GM23338 (cell line): ENCODE measurements at regions not wholly inside any gene's neighbourhood (a gene's known extent, or its start where the extent isn't known, plus 50 kb on each side); places are given as distances from the start of the nearest gene placed in this dataset.

ENCODE experiments used
- ATAC-seq: fragments of 200-7000 bp; cut with Tn5 transposase; 3 replicates; pipeline ENCODE4 v1.9.1; 2020
- DNase-seq: peaks from one replicate; pipeline ENCODE4 v3.0.0-alpha.2; 2015; ENCODE audit warnings: low spot score
- H2AFZ ChIP-seq: fragments of 200-600 bp; sonication (generic); 2 replicates; pipeline ENCODE4 v1.8.0; 2016; ENCODE audit warnings: antibody characterized with exemption, mild to moderate bottlenecking, moderate library complexity
- H3F3A ChIP-seq: fragments of 200-600 bp; sonication (generic); replicated peaks from 2 replicates; pipeline ENCODE4 v1.8.0; 2017; ENCODE audit warnings: antibody characterized with exemption, mixed run types, low read depth
- H3K27ac ChIP-seq: fragments of 200-600 bp; sonication (generic); 2 replicates; pipeline ENCODE4 v1.6.1; 2016; ENCODE audit warnings: low read depth
- H3K27me3 ChIP-seq: fragments of 200-600 bp; sonication (generic); 2 replicates; pipeline ENCODE4 v1.8.0; 2016; ENCODE audit warnings: mild to moderate bottlenecking, mixed run types, moderate library complexity; ENCODE audit not compliant: insufficient read depth
- H3K36me3 ChIP-seq: fragments of 200-600 bp; sonication (generic); 2 replicates; pipeline ENCODE4 v1.8.0; 2016; ENCODE audit warnings: mild to moderate bottlenecking; ENCODE audit not compliant: insufficient read depth
- H3K4me1 ChIP-seq: fragments of 200-600 bp; sonication (generic); 2 replicates; pipeline ENCODE4 v1.8.0; 2016; ENCODE audit warnings: mild to moderate bottlenecking, moderate library complexity; ENCODE audit not compliant: insufficient read depth
- H3K4me2 ChIP-seq: fragments of 200-600 bp; sonication (generic); 2 replicates; pipeline ENCODE4 v1.7.1; 2017; ENCODE audit warnings: mixed run types
- H3K4me3 ChIP-seq: fragments of 200-600 bp; sonication (generic); 2 replicates; pipeline ENCODE4 v1.6.1; 2016; ENCODE audit warnings: mixed run types
- H3K79me2 ChIP-seq: fragments of 200-600 bp; sonication (generic); replicated peaks from 2 replicates; pipeline ENCODE4 v1.8.0; 2017; ENCODE audit warnings: mild to moderate bottlenecking; ENCODE audit not compliant: insufficient read depth
- H3K9me2 ChIP-seq: fragments of 200-600 bp; sonication (generic); 2 replicates; pipeline ENCODE4 v1.8.0; 2017; ENCODE audit not compliant: insufficient read depth
- H4K20me1 ChIP-seq: fragments of 200-600 bp; sonication (generic); replicated peaks from 2 replicates; pipeline ENCODE4 v1.8.0; 2017; ENCODE audit warnings: mild to moderate bottlenecking; ENCODE audit not compliant: insufficient read depth
- H3K27ac Mint-ChIP-seq: 2 replicates; pipeline ENCODE4 v1.8.0; 2020; ENCODE audit warnings: inconsistent platforms, mild to moderate bottlenecking, moderate library complexity, mixed read lengths
- H3K27me3 Mint-ChIP-seq: 3 replicates; pipeline ENCODE4 v1.8.0; 2022; ENCODE audit warnings: low read depth, mild to moderate bottlenecking, moderate library complexity, mixed read lengths, inconsistent platforms; ENCODE audit not compliant: insufficient read depth, poor library complexity
- H3K36me3 Mint-ChIP-seq: 3 replicates; pipeline ENCODE4 v1.8.0; 2021; ENCODE audit warnings: low read depth, mild to moderate bottlenecking, inconsistent platforms, moderate library complexity, mixed read lengths
- H3K4me1 Mint-ChIP-seq: 3 replicates; pipeline ENCODE4 v1.8.0; 2020; ENCODE audit warnings: mild to moderate bottlenecking, inconsistent platforms, mixed read lengths
- H3K4me3 Mint-ChIP-seq: 3 replicates; pipeline ENCODE4 v1.8.0; 2021; ENCODE audit warnings: moderate library complexity, mild to moderate bottlenecking, inconsistent platforms, mixed read lengths
- H3K9me3 Mint-ChIP-seq: 3 replicates; pipeline ENCODE4 v1.8.0; 2020; ENCODE audit warnings: moderate library complexity, mild to moderate bottlenecking, inconsistent platforms, mixed read lengths
- EZH2 ChIP-seq: fragments of 200-600 bp; sonication (generic); IDR thresholded peaks from one replicate; pipeline ENCODE4 v1.8.0; 2017; ENCODE audit warnings: antibody characterized with exemption, mild to moderate bottlenecking, low read depth; ENCODE audit not compliant: unreplicated experiment
- JUNB ChIP-seq: IDR thresholded peaks from one replicate; pipeline ENCODE4 v1.6.1; 2016; ENCODE audit warnings: antibody characterized with exemption; ENCODE audit not compliant: unreplicated experiment
- TF ChIP-seq, protein P1 (sequence below): IDR thresholded peaks from one replicate; pipeline ENCODE4 v1.6.1; 2018; ENCODE audit warnings: antibody characterized with exemption; ENCODE audit not compliant: unreplicated experiment
- TF ChIP-seq, protein P2 (sequence below), 2 experiments: fragments of 200-600 bp in 1 of 2; sonication (generic) in 1 of 2; conservative IDR thresholded peaks; 2 replicates each; pipeline versions ENCODE4 v1.5.1 to v1.6.1; 2016 to 2017; ENCODE audit warnings: antibody characterized with exemption in 2 of 2, low read depth in 2 of 2, mild to moderate bottlenecking in 2 of 2, moderate library complexity in 1 of 2
- TF ChIP-seq, protein P3 (sequence below): IDR thresholded peaks from 2 replicates; pipeline ENCODE4 v1.6.1; 2016; ENCODE audit warnings: antibody characterized with exemption
- TF ChIP-seq, protein P4 (sequence below): fragments of 250-450 bp; sonication (Bioruptor Pico); IDR thresholded peaks from 2 replicates; pipeline ENCODE4 v1.5.0; 2020; ENCODE audit warnings: mild to moderate bottlenecking, moderate library complexity

DNA sequence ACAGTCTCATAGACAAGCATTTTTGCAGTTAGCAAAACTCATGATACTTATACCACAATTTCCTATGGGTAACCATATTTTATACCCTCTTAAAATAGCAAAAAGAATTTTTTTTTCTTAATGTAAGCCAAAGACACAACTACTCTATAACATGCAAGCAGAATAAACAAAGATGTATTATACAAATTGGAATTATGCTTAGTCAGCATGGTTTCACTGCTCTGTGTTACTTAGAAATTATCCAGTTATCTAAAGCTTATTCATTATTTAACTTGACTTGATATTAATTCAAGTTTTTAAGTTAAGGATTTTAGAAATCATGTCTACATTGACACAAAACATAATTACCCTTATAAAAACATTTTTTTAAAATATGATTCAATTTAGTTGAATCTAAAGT is 449.8 kb upstream of the CDH2 start:
- H3K36me3 Mint-ChIP-seq: no peaks in the 10 kb centered on the region
- no peak for ATAC-seq
- H3K9me2 ChIP-seq: no peaks in the 10 kb centered on the region
- H3K9me3 Mint-ChIP-seq: no peaks in the 10 kb centered on the region
- no peak overlapping the region for H3K4me3 ChIP-seq
- H3K27me3 Mint-ChIP-seq: no peaks in the 10 kb centered on the region
- TF ChIP-seq EZH2: no peak
- TF ChIP-seq, protein P1, sequence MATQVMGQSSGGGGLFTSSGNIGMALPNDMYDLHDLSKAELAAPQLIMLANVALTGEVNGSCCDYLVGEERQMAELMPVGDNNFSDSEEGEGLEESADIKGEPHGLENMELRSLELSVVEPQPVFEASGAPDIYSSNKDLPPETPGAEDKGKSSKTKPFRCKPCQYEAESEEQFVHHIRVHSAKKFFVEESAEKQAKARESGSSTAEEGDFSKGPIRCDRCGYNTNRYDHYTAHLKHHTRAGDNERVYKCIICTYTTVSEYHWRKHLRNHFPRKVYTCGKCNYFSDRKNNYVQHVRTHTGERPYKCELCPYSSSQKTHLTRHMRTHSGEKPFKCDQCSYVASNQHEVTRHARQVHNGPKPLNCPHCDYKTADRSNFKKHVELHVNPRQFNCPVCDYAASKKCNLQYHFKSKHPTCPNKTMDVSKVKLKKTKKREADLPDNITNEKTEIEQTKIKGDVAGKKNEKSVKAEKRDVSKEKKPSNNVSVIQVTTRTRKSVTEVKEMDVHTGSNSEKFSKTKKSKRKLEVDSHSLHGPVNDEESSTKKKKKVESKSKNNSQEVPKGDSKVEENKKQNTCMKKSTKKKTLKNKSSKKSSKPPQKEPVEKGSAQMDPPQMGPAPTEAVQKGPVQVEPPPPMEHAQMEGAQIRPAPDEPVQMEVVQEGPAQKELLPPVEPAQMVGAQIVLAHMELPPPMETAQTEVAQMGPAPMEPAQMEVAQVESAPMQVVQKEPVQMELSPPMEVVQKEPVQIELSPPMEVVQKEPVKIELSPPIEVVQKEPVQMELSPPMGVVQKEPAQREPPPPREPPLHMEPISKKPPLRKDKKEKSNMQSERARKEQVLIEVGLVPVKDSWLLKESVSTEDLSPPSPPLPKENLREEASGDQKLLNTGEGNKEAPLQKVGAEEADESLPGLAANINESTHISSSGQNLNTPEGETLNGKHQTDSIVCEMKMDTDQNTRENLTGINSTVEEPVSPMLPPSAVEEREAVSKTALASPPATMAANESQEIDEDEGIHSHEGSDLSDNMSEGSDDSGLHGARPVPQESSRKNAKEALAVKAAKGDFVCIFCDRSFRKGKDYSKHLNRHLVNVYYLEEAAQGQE: no peak
- TF ChIP-seq, protein P2, sequence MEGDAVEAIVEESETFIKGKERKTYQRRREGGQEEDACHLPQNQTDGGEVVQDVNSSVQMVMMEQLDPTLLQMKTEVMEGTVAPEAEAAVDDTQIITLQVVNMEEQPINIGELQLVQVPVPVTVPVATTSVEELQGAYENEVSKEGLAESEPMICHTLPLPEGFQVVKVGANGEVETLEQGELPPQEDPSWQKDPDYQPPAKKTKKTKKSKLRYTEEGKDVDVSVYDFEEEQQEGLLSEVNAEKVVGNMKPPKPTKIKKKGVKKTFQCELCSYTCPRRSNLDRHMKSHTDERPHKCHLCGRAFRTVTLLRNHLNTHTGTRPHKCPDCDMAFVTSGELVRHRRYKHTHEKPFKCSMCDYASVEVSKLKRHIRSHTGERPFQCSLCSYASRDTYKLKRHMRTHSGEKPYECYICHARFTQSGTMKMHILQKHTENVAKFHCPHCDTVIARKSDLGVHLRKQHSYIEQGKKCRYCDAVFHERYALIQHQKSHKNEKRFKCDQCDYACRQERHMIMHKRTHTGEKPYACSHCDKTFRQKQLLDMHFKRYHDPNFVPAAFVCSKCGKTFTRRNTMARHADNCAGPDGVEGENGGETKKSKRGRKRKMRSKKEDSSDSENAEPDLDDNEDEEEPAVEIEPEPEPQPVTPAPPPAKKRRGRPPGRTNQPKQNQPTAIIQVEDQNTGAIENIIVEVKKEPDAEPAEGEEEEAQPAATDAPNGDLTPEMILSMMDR (conservative IDR thresholded peaks at IDR 0.05; ENCODE audit: low read depth in 2 of 2): no peak
- TF ChIP-seq JUNB: no peak
- TF ChIP-seq, protein P3, sequence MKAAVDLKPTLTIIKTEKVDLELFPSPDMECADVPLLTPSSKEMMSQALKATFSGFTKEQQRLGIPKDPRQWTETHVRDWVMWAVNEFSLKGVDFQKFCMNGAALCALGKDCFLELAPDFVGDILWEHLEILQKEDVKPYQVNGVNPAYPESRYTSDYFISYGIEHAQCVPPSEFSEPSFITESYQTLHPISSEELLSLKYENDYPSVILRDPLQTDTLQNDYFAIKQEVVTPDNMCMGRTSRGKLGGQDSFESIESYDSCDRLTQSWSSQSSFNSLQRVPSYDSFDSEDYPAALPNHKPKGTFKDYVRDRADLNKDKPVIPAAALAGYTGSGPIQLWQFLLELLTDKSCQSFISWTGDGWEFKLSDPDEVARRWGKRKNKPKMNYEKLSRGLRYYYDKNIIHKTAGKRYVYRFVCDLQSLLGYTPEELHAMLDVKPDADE: no peak
- TF ChIP-seq, protein P4, sequence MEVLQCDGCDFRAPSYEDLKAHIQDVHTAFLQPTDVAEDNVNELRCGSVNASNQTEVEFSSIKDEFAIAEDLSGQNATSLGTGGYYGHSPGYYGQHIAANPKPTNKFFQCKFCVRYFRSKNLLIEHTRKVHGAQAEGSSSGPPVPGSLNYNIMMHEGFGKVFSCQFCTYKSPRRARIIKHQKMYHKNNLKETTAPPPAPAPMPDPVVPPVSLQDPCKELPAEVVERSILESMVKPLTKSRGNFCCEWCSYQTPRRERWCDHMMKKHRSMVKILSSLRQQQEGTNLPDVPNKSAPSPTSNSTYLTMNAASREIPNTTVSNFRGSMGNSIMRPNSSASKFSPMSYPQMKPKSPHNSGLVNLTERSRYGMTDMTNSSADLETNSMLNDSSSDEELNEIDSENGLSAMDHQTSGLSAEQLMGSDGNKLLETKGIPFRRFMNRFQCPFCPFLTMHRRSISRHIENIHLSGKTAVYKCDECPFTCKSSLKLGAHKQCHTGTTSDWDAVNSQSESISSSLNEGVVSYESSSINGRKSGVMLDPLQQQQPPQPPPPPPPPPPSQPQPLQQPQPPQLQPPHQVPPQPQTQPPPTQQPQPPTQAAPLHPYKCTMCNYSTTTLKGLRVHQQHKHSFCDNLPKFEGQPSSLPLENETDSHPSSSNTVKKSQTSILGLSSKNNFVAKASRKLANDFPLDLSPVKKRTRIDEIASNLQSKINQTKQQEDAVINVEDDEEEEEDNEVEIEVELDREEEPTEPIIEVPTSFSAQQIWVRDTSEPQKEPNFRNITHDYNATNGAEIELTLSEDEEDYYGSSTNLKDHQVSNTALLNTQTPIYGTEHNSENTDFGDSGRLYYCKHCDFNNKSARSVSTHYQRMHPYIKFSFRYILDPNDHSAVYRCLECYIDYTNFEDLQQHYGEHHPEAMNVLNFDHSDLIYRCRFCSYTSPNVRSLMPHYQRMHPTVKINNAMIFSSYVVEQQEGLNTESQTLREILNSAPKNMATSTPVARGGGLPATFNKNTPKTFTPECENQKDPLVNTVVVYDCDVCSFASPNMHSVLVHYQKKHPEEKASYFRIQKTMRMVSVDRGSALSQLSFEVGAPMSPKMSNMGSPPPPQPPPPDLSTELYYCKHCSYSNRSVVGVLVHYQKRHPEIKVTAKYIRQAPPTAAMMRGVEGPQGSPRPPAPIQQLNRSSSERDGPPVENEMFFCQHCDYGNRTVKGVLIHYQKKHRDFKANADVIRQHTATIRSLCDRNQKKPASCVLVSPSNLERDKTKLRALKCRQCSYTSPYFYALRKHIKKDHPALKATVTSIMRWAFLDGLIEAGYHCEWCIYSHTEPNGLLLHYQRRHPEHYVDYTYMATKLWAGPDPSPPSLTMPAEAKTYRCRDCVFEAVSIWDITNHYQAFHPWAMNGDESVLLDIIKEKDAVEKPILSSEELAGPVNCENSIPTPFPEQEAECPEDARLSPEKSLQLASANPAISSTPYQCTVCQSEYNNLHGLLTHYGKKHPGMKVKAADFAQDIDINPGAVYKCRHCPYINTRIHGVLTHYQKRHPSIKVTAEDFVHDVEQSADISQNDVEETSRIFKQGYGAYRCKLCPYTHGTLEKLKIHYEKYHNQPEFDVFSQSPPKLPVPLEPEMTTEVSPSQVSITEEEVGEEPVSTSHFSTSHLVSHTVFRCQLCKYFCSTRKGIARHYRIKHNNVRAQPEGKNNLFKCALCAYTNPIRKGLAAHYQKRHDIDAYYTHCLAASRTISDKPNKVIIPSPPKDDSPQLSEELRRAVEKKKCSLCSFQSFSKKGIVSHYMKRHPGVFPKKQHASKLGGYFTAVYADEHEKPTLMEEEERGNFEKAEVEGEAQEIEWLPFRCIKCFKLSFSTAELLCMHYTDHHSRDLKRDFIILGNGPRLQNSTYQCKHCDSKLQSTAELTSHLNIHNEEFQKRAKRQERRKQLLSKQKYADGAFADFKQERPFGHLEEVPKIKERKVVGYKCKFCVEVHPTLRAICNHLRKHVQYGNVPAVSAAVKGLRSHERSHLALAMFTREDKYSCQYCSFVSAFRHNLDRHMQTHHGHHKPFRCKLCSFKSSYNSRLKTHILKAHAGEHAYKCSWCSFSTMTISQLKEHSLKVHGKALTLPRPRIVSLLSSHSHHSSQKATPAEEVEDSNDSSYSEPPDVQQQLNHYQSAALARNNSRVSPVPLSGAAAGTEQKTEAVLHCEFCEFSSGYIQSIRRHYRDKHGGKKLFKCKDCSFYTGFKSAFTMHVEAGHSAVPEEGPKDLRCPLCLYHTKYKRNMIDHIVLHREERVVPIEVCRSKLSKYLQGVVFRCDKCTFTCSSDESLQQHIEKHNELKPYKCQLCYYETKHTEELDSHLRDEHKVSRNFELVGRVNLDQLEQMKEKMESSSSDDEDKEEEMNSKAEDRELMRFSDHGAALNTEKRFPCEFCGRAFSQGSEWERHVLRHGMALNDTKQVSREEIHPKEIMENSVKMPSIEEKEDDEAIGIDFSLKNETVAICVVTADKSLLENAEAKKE (CRISPR knock-in tag): no peak
- DNase-seq: no peak
- no peaks in the 10 kb centered on the region for H3K36me3 ChIP-seq
- H3K27ac ChIP-seq: no peak overlapping the region
- H3K4me1 Mint-ChIP-seq: no peaks in the 10 kb centered on the region
- H4K20me1 ChIP-seq: no peaks in the 10 kb centered on the region
- no peaks in the 10 kb centered on the region for H3K27me3 ChIP-seq
- H3F3A ChIP-seq: no peaks in the 10 kb centered on the region
- H3K79me2 ChIP-seq: no peaks in the 10 kb centered on the region
- no peak overlapping the region for H3K27ac Mint-ChIP-seq
- H2AFZ ChIP-seq: no peak overlapping the region
- H3K4me1 ChIP-seq: no peaks in the 10 kb centered on the region
- H3K4me2 ChIP-seq: no peak overlapping the region
- no peak overlapping the region for H3K4me3 Mint-ChIP-seq
